Thoracic aorta (tissue), 2 donors: ENCODE measurements at regions not wholly inside any gene's neighbourhood (a gene's known extent, or its start where the extent isn't known, plus 50 kb on each side); places are given as distances from the start of the nearest gene placed in this dataset.

ENCODE experiments used
- ATAC-seq: fragments of 150-250 bp; one replicate; pipeline ENCODE4 v1.8.0; 2017; ENCODE audit warnings: low read depth; ENCODE audit not compliant: insufficient number of reproducible peaks, low FRiP score
- DNase-seq: peaks from one replicate; pipeline ENCODE4 v3.0.0-alpha.2; 2020; ENCODE audit warnings: low spot score
- H3K27ac ChIP-seq, 2 donors: fragments of 200-600 bp; sonication (generic); 1 replicate in 1 of 2; 2 replicates in 1 of 2; pipeline ENCODE4 v1.5.1; 2016; ENCODE audit warnings: mild to moderate bottlenecking in 2 of 2, moderate library complexity in 2 of 2
- H3K27me3 ChIP-seq: fragments of 200-600 bp; sonication (generic); replicated peaks from 2 replicates; pipeline ENCODE4 v1.6.0; 2016; ENCODE audit warnings: mild to moderate bottlenecking; ENCODE audit not compliant: insufficient read depth
- H3K36me3 ChIP-seq: fragments of 200-600 bp; sonication (generic); one replicate; pipeline ENCODE4 v1.5.1; 2016
- H3K4me1 ChIP-seq, 2 donors: fragments of 200-600 bp; sonication (generic); 1 replicate in 1 of 2; 2 replicates in 1 of 2; pipeline versions ENCODE4 v1.5.1 to v1.6.0; 2016; ENCODE audit warnings: low read depth in 2 of 2, mild to moderate bottlenecking in 1 of 2; ENCODE audit not compliant: control insufficient read depth in 1 of 2
- H3K4me3 ChIP-seq: fragments of 200-600 bp; sonication (generic); 2 replicates; pipeline ENCODE4 v1.5.1; 2016; ENCODE audit warnings: mild to moderate bottlenecking
- H3K9me3 ChIP-seq: fragments of 200-600 bp; sonication (generic); 2 replicates; pipeline ENCODE4 v1.5.1; 2016
- CTCF ChIP-seq: fragments of 200-600 bp; sonication (generic); IDR thresholded peaks from one replicate; pipeline ENCODE4 v1.5.1; 2019; ENCODE audit warnings: antibody characterized with exemption

GRCh38 chr5:84885485-84886258 lies 501.0 kb upstream of the EDIL3 start:
- ATAC-seq (no peak), DNase-seq (peak; percentile 35)
- H3K27ac ChIP-seq, result peak overlapping the region; percentile 43 to 68

GRCh38 chr5:84881737-84882136 lies 497.1 kb upstream of the EDIL3 start:
- H3K27me3 ChIP-seq, result no peaks in the 10 kb centered on the region
- H3K9me3 ChIP-seq, result no peaks in the 10 kb centered on the region
- no peak overlapping the region for H3K4me3 ChIP-seq
- no peaks in the 10 kb centered on the region for H3K36me3 ChIP-seq
- H3K27ac ChIP-seq, result no peak overlapping the region
- H3K4me1 ChIP-seq, result peaks cover 5 to 16% of the 10 kb centered on the region in 2 donors
- ATAC-seq (no peak), DNase-seq (no peak)
- TF ChIP-seq CTCF, result no peak

More at GRCh38 chr5:84885485-84886258, 501.0 kb upstream of the EDIL3 start:
- Histone ChIP-seq H3K9me3 (no peaks in the 10 kb centered on the region), H3K27me3 (no peaks in the 10 kb centered on the region), H3K4me3 (no peak overlapping the region), H3K4me1 (peaks cover 5 to 16% of the 10 kb centered on the region in 2 donors), H3K36me3 (no peaks in the 10 kb centered on the region)
- TF ChIP-seq CTCF, result no peak

GRCh38 chr5:84874196-84874595 lies 489.5 kb upstream of the EDIL3 start:
- H3K4me1 ChIP-seq, result no peaks in the 10 kb centered on the region
- H3K27ac ChIP-seq, result no peak overlapping the region
- H3K4me3 ChIP-seq, result no peak overlapping the region
- no peak for ATAC-seq
- no peaks in the 10 kb centered on the region for H3K9me3 ChIP-seq
- no peaks in the 10 kb centered on the region for H3K36me3 ChIP-seq
- no peak for TF ChIP-seq CTCF
- H3K27me3 ChIP-seq, result no peaks in the 10 kb centered on the region
- DNase-seq, result no peak

GRCh38 chr5:84872768-84873167 lies 488.1 kb upstream of the EDIL3 start:
- H3K4me3 ChIP-seq, result no peak overlapping the region
- no peak for ATAC-seq
- no peaks in the 10 kb centered on the region for H3K27me3 ChIP-seq
- no peaks in the 10 kb centered on the region for H3K36me3 ChIP-seq
- DNase-seq, result no peak
- no peak overlapping the region for H3K27ac ChIP-seq
- H3K9me3 ChIP-seq, result no peaks in the 10 kb centered on the region
- TF ChIP-seq CTCF, result no peak
- no peaks in the 10 kb centered on the region for H3K4me1 ChIP-seq

- no peaks in the 10 kb centered on the region for H3K27me3 ChIP-seq
- no peak for ATAC-seq
- no peaks in the 10 kb centered on the region for H3K4me1 ChIP-seq
- H3K36me3 ChIP-seq, result no peaks in the 10 kb centered on the region
- no peak overlapping the region for H3K4me3 ChIP-seq
- DNase-seq, result no peak
- no peak for TF ChIP-seq CTCF
- no peak overlapping the region for H3K27ac ChIP-seq
- no peaks in the 10 kb centered on the region for H3K9me3 ChIP-seq
These were observed 485.7 kb upstream of the EDIL3 start for GRCh38 chr5:84870369-84870768.
